Stimulated activated CD8-positive, alpha-beta memory T cell treated with anti-CD3 and anti-CD28 coated beads, Interleukin-12 subunit alpha, Interleukin-12 subunit beta, amount 100 ng/mL, for 1 hour (primary cell): ENCODE measurements at regions not wholly inside any gene's neighbourhood (a gene's known extent, or its start where the extent isn't known, plus 50 kb on each side); places are given as distances from the start of the nearest gene placed in this dataset.
"Not testable (repeated sequence)": the region's sequence is repeated elsewhere in the genome, so short reads cannot be mapped to it uniquely, and the experiment has no call there.

Experiments
- DNase-seq: peaks from one replicate; pipeline ENCODE4 v3.0.0-alpha.2; 2020; ENCODE audit warnings: low read depth

DNA sequence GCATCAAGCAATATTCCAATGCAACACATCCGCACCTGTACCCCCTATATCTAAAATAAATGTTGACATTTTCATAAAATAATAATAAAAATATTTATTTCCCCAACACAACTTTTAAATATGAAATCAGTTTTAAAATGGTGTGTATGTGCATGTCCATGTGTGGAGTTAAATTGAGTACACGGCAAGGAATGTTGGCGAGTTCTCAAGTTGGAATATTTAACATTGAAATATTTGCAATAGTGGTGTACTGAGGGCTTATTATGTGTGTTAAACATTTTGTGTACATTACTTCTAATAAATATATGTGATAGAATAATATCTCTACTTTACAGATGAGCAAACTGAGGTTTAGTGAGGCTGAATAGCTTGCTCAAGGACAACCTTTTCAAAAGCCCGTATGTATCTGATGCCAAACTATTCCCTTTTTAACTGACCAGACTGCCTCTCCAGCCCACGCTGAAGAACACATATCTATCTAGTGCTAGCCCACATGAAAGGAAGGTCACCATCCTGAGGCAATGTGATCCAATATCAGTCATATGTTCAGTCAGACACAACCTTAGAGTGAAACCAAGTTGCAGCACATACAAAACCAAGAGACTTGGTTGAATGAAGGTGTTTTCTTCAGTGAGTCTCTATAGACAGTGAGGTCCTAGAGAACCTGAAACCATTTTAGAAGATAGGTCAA, 192.2 kb upstream of the CDH11 start:
- no peak for DNase-seq

DNA sequence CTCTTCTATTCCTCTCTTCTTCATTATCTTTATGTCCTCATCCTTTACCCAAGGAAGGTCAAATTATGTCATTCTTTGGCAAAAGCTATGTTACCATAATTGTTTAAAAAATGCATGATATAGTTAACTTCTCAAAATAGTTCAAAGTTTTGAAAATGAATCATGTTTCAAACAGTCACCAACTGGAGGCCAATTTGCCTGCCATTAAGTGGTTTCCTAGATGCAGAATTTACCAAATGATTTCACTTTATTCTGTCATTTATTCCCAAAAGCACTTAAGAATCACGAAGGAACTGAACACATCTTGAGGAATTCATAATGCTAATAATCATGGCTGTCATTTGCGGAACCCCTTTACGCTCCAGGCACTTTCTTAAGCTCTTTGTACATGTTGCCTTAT, 190.9 kb upstream of the CDH11 start:
- no peak for DNase-seq

DNA sequence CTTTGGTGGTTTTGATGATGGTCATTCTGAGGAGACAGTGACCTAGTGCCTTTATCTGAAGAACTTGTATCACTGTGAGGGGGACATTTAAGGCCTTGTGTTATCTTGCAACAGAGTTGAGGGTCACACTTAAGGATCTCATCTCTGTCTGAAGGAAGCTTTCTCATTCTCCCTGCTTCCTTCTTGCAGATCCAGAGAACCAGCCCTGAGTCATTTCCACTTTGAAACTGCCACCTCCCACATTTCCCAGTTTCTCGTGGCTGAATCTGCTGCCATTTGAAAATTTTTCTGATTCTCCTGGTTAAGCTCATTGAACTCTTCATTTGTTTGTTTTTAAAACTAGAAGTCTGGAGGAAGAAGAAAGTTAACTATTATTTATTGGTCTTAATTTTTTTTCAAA, 190.2 kb upstream of the CDH11 start:
- no peak for DNase-seq

DNA sequence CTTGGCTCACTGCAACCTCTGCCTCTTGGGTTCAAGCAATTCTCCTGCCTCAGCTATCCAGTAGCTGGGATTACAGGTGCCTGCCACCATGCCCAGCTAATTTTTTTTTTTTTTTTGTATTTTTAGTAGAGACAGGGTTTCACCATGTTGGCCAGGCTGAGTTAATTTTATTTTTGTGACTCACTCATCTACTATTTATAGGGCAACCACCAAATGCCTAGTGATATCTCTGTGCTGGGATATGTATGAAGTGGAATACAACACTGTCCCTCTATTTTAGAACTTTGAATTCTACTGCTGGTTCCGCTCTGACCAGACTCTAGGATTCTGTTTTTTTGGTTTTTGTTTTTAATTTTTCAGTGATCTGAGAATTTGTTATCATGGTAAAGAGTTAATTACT, 188.6 kb upstream of the CDH11 start:
- DNase-seq = not testable (repeated sequence)

DNA sequence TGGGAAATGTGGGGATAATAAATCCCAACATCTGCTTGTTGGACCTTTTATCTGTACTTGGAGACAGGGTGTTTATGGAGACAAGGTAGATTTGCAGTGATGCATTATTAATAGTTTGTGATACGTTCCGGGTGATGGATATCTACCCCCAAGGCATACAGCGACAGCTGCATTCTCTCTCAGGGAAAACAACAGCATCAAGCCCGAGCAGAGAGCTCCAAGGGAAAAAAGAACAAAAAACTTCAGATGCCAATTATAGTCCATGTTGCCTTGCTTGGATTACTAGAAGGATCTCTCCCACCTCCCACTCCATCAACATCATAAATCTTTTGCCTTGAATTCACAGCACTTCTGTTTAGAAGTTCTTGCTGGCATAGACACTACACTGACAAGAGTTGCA, 187.5 kb upstream of the CDH11 start:
- DNase-seq = no peak

DNA sequence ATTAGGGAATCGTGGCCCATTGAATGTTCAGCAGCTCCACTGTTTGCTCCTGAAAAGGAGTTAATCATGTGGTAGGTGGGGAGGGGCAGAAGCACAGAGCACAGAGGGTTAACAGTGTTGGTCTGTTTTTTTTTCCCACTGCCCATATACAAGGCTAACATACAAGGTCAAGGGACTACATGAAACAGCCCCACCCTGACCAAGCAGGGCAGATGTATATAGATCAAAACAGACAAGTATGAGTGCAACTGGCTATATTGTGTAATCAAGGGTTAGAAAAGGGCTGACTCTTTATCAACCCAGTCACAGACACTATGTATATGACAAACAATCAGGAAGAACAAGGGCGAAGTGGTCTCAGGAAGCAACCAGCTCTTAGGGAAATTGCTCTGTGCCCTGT, 186.6 kb upstream of the CDH11 start:
- no peak for DNase-seq

DNA sequence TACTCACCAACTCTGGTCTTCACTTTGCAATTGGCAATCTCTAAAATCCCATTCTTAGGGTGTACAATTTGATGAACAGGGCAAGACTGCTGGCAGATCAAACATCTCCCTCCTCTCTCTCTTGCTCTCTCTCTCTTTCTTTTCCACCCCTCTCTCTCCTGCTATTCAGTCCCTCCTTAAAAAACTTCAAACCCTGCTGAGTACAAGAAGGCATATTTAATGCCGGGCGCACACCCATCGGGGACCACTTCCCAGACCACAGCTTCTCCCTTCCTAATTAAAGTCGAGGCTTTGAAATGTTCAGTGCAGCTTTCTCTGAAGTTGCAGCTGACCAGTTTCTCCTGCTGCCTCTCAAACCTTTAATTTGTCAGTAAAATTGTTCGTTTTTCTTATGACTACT, 185.4 kb upstream of the CDH11 start:
- no peak for DNase-seq

DNA sequence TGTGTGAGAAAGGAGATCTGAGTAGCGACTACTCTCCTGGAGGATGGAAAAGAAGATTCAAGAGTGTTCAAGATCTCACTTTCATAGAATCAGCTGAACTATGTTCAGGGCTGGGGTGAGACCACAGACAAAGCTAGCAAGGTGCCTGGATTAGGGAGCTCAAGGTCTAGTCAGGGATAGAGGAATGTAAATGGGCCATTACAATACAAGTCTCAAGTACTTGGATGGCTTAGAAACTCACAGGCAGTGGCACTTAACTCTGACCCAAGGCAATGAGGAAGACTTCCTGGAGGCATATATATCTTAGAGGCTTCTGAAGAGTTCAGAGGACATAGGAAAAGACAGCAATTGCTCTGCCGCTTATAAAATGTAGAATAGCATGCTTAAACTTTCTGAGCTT, 184.9 kb upstream of the CDH11 start:
- DNase-seq = no peak

DNA sequence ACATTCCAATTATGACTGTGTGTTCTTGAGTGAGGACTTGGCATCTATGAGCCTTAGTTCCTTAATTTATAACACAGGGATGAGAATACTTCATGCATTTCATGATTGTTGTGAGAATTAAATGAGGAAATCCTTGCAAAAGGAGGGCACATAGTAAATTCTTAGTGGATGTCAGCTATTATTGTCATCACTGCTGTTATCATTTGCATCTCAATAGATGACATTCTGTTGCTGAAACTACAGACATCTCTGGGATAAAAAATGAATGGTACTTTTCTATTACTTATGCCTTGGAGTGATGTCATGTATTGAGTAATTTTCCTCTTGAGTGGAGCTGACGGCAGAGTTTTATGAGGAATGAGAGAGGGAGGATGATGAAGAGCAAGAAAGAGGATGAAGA, 184.4 kb upstream of the CDH11 start:
- DNase-seq = no peak

DNA sequence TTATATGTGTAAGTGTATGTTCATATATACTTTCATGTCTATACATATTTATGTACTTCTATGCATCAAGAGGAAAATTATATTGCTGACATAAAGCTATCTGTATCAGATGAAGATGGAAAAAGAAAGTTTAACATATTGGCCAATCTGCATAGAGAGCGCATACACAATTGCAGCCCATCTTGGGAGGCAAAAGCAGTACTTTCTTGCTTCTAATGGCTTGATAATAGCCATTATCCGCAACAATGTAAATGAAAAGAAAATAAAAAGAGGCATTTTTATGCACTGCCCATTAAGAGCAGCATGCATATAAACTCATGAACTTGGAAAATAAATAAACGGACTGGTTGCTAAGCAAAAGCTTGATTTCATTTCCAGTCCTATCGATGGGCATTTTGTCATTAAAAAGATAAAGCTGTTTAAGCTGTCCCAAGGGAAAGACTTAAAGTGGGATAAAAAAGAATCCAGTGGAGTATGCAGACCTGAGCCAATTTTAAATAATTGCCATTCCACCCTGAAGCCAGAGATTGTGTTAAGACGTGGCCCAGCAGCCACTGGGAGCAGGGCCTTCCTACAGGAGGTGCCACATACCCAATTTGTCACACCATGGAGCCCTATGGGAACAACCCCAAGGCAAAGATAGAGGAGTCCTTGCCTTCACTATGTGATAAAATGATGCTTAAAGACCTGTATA, 183.6 kb upstream of the CDH11 start:
- no peak for DNase-seq

DNA sequence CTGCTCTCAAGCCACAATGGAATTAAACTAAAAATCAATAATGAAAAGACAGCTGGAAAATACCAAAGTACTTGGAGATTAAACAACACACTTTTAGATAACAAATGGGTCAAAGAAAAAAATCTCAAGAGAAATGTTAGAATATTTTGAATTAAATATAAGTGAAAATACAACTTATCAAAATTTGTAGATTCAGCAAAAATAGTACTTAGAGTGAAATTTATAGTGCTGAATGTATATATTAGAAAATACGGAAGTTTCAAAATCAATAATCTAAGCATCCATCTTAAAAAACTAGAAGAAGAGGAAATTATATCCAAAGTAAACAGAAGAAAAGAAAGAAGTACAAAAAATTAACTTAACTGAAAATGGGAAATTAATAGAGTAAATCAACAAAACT, 179.2 kb upstream of the CDH11 start:
- no peak for DNase-seq

DNA sequence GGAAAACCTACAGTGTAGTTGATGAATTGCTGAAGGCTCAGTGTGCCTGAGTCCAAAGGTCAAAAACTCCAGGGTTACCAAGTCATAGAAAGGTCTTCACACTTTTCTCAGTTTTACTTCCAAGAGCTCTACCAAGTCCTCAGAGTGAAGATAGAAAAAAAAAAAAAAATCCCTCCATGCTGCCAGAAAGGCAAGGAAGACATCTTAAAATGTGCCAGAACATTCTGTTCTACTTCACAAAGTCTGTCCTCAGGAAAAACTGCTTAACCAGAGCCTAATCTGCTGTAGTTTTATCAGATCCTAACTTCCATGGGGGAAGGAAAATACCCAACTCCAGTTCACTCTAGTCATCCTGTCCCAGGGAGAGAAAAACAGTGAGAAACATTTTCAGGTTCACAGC, 175.6 kb upstream of the CDH11 start:
- DNase-seq = no peak

DNA sequence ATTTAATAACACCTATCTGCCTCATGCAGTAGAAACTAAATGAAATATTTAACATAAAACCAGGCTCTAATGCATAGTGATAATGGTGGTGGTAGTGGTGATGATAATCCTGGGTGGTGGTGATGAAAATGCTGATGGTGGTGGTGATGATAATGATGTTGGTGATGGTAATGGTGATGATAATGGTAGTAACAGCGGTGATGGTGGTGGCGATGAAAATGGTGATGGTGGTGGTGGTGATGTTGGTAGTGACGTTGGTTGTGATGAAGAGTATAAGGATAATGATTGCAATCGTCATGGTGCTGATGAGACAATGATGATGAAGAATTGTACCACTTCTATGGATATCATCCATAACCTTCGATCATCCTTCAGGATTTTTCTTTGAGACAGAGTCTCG, 173.7 kb upstream of the CDH11 start:
- no peak for DNase-seq

DNA sequence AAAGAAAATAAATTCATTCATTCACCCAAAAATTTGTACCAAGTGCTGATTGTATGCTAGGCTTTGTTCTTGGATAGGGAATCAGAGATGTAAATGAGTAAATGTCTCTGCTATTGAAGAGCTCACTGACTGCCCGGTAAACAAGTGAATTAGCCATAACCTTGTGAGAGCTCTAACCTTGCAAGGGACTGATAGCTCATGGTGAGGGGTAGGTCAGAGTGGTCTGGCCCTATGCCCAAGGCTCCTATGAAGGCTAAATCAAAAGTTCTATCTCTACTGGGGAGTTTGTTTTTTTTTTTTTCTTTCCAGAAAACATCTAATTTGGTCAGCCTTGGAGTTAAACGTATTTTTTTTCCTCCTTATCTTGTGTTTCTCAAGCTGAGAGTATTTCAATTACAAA, 172.8 kb upstream of the CDH11 start:
- DNase-seq = no peak

DNA sequence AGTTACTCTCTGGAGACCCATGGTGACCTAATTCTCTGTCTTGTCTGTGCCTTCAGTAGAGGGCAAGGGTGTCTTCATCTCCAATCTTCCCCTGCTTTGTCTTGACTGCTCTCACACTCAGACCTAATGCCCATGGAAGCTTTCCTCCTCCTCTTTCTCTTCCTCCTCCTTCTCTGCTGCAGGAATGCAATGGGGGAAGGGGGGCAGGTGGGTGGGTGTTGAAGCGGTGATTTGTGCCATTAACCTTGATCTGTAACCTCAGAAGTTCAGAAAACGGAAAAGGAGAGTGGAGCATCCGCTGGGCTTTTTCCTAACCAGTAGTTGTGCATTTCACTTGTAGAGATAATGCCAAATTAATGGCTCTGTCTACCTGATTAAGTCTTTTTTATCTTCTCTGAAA, 172.3 kb upstream of the CDH11 start:
- no peak for DNase-seq

DNA sequence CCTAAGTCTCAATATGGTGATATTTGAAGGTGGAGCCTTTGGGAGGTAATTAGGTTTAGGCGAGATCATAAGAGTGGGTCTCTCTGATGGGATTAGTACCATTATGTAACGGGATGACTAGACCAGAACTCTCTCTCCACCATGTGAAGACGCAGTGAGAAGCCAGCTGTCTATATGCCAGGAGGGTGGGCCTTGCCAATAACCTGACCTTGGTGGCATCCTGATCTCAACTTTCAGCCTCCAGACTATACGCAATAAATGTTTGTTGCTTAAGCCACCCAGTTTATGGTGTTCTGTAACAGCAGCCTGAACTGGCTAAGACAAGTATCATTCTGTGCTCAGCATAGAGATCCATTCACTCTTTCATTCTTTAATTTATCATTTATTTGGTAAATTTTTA, 167.2 kb upstream of the CDH11 start:
- no peak for DNase-seq

DNA sequence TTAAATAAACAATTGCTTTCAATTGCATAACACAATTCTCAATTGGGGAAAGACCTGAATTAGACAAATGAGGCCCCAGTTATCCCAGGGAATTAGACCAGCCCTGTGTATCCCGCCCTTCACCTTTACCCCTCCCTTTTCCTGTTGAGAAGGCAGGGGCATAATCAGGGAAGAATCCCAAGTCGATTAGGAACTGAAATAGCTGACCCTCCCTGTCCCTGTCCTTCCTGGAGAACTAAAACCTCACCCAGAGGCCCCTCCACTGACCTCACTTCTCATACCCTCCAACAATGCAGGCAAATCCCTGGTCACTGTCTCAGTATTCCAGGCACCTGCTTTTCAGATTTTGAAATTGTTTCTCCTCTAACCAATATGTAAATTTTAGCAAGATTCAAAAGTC, 165.4 kb upstream of the CDH11 start:
- DNase-seq = no peak

DNA sequence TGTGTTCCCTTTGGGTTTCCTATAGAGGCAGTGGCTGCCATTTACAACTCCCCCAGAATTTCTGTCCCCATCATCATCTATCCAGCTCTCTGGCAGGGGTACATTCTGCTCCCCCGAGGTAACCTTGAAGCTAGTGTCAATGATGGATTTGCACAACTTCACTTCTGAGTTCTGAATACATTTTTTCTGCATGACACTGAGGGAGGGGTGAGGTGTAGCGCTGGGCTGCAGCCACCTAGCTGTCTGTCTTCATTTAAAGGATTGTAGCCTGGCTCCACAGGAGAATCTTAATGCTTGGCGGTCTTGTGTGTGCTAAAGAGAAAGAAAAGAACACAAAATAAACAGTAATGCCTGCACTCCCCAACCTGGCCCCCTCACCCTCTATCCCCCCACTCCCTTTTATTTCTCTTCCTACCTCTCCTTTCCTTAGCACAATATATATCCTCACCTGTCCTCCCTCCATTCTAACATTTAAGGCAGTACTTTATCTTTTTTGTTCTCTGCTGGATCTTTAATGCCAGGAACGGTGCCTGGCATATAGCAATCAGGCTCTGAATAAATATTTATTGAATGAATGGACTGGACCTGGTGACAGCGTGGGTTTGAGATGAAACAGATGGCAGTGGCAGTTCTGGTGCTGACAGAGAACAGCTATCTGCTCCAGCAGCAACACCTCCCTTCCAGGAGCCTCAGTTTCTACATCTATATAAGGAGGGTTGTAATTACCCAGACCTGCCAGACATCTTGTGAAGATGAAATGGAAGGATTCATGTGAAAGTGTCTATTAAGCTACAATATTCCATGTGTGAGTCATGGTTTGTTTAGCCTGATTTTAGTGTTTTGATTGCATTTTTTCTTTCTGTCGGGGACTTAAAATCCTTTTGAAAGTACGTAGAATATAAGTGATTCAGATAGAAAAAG, 163.5 kb upstream of the CDH11 start:
- DNase-seq = no peak

DNA sequence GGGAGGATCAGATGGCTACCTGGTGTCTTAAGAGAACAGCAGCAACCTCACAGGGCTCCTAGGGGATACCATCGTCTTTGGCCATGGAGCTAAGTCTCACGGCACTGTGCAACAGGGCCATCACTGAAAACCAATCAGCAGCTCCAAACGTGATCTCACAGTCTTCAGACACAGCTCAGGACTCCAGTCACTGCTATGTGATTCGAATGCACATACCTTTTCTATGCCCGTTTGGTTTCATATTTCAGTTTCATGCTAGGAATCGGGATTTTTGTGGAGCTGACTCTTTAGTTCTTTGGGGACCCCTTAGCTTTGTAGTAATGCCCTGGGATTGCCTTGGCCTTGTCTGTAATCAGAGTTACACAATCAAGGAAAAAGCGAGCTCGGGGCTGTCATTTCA, 162.8 kb upstream of the CDH11 start:
- DNase-seq = no peak

DNA sequence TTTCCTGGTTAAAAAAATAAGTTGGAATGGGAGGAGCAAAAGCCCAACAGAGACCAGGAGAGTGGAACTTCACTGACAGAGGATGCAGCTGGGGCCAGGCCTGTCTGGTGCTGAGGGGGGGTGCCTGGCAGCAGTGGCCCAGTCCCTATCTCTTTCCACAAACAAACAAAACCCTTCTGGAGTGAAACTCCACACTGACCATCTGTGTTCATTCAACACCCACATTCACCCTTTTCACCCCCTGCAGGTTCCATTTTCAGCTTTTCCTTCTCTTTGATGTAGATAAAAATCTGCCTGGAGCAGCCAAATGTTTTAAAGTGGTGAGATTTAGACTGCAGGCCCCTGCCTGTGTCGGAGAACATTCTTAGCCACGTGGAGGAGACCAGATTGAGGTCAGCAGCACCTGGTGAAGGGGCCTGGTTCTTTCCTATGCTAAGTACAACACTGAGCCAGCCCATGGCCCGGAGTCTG, 161.4 kb upstream of the CDH11 start:
- DNase-seq = no peak

DNA sequence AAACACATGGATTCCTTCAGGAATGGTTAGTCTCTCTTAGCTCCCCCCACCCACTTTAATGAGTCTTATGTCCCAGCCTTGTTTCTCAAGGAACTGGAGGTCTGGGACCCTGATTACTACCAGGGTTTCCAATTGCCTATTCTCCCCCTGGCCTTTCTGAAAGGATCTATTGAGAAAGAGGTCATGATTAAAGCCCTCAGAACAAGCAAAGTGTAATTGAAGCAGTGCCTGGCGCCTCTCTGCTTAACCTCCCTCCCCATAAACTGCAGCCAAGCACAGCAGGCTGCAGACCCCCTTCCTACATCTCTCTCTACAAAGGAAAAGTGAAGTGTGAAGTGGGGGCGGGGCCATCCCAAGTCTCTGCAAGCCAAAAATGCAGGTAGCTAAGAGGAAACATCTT, 159.7 kb upstream of the CDH11 start:
- DNase-seq = no peak

DNA sequence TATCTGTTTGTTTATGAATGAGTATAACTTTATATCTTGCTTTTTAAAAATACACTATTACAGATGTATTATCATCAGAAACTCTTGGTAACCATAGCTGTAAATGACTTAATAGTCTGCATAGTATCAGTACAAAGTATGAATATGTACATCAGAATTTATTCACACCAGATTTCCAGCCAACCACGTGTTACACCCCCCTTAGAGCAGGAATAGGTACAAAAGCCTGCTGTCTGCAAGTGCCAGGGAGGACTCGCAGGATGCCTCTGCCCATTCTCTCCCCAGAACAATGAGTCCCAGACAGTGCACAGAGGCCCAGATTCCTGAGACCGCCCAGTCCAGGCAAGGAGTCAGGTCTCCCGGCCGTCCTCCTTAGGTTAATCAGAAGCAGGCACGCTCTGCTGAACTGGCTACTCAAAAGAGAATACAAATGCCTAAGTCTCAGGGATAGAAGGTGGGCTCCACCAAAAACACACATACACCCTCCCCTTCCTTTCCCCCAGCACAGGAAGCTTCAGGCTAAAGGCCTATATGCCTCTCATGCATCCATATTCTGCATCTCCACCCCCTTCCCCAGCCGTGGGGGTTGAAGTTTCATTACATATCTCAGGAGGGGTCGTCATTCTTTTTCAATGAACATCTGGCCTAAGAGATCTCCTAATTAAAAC, 159.1 kb upstream of the CDH11 start:
- no peak for DNase-seq
